Sigmoid colon (tissue), 4 donors: ENCODE measurements at regions not wholly inside any gene's neighbourhood (a gene's known extent, or its start where the extent isn't known, plus 50 kb on each side); places are given as distances from the start of the nearest gene placed in this dataset.

Experiments used
- CTCF ChIP-seq, 4 experiments: fragments of 450-650 bp in 3 of 4; fragments of 200-600 bp in 1 of 4; IDR thresholded peaks; one replicate each; pipeline ENCODE4 v1.5.1; 2016 to 2019; ENCODE audit warnings: antibody characterized with exemption in 4 of 4, mild to moderate bottlenecking in 3 of 4, moderate library complexity in 2 of 4
- POLR2A ChIP-seq, 2 donors: fragments of 450-650 bp; IDR thresholded peaks; one replicate each; pipeline ENCODE4 v1.6.1; 2016; ENCODE audit warnings: antibody characterized with exemption in 2 of 2, mild to moderate bottlenecking in 2 of 2, moderate library complexity in 2 of 2
- POLR2AphosphoS5 ChIP-seq, 4 donors: sonication (generic); formaldehyde crosslinking; IDR thresholded peaks; one replicate each; pipeline ENCODE4 v1.6.1; 2017; ENCODE audit warnings: antibody characterized with exemption in 4 of 4

- TF ChIP-seq CTCF (IDR thresholded peaks at IDR 0.05) (no peak), POLR2AphosphoS5 (IDR thresholded peaks at IDR 0.05) (no peak), POLR2A (IDR thresholded peaks at IDR 0.05) (no peak)
These were observed 144.7 kb upstream of the CTNNA2 start for GRCh38 chr2:79368116-79368630.
